Panc1 (cell line): ENCODE measurements at regions not wholly inside any gene's neighbourhood (a gene's known extent, or its start where the extent isn't known, plus 50 kb on each side); places are given as distances from the start of the nearest gene placed in this dataset.

Experiments used
- CTCF ChIP-seq: fragments of 450-650 bp; IDR thresholded peaks from 2 replicates; pipeline ENCODE4 v1.5.1; 2017; ENCODE audit warnings: mild to moderate bottlenecking
- POLR2AphosphoS5 ChIP-seq: IDR thresholded peaks from 2 replicates; pipeline ENCODE4 v1.6.1; 2012; ENCODE audit warnings: mild to moderate bottlenecking, low read depth, low read length, moderate library complexity
- REST ChIP-seq, 2 experiments: IDR thresholded peaks; 2 replicates each; pipeline ENCODE4 v1.6.1; 2011 to 2012; ENCODE audit warnings: low read depth in 2 of 2, control low read depth in 1 of 2, low read length in 1 of 2, mild to moderate bottlenecking in 1 of 2, moderate library complexity in 1 of 2; ENCODE audit not compliant: insufficient read depth in 1 of 2
- SIN3A ChIP-seq: IDR thresholded peaks from 2 replicates; pipeline ENCODE4 v1.6.1; 2012; ENCODE audit warnings: low read depth, mild to moderate bottlenecking, low read length, moderate library complexity, borderline replicate concordance; ENCODE audit not compliant: insufficient read depth
- TCF7L2 ChIP-seq: IDR thresholded peaks from 2 replicates; pipeline ENCODE4 v1.6.1; 2011; ENCODE audit warnings: mild to moderate bottlenecking, low read depth, low read length, inconsistent platforms

GRCh38 chr5:4881366-4882002, 258.6 kb upstream of the ADAMTS16 start:
- TF ChIP-seq CTCF, result no peak
- no peak for TF ChIP-seq TCF7L2
- TF ChIP-seq POLR2AphosphoS5, result no peak
- no peak for TF ChIP-seq REST (IDR thresholded peaks at IDR 0.05; ENCODE audit: insufficient read depth in 1 of 2, low read depth in 2 of 2, low read length in 1 of 2)
- no peak for TF ChIP-seq SIN3A
